Jurkat, Clone E6-1 (cell line): ENCODE measurements at regions not wholly inside any gene's neighbourhood (a gene's known extent, or its start where the extent isn't known, plus 50 kb on each side); places are given as distances from the start of the nearest gene placed in this dataset.
"Not testable (repeated sequence)": the region's sequence is repeated elsewhere in the genome, so short reads cannot be mapped to it uniquely, and the experiment has no call there.

ENCODE experiments used
- DNase-seq: peaks from one replicate; pipeline ENCODE4 v3.0.0-alpha.2; 2011; ENCODE audit warnings: low read depth, low spot score
- H3K4me3 ChIP-seq: 2 replicates; pipeline ENCODE4 v1.5.1; 2011; ENCODE audit warnings: mild to moderate bottlenecking, low read length, control low read depth, moderate library complexity

- DNase-seq, result no peak
- H3K4me3 ChIP-seq, result no peak overlapping the region
These were observed 349.3 kb upstream of the SPRY2 start for GRCh38 chr13:80690208-80690607.

DNA sequence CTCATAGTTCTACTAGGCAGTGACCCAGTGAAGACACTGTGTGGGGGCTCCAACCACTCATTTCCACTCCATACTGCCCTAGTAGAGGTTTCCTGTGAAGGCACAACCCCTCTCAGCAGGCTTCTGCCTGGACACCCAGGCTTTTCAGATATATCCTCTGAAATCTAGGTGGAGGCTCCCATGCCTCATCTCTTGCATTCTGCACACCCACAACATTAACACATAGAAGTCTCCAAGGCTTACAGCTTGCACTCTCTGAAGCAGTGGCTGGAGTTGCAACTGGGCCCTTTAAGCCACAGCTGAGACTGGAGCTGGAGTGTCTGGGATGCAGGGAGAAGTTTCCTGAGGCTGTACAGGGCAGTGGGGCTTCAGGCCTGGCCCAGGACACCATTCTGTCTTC, 347.7 kb upstream of the SPRY2 start:
- DNase-seq, result no peak
- H3K4me3 ChIP-seq, result no peak overlapping the region

- no peak overlapping the region for H3K4me3 ChIP-seq
- DNase-seq, result no peak
These were observed 345.0 kb upstream of the SPRY2 start for GRCh38 chr13:80685942-80686341.

GRCh38 chr13:80684217-80684991, 343.5 kb upstream of the SPRY2 start:
- no peak overlapping the region for H3K4me3 ChIP-seq
- DNase-seq, result no peak

GRCh38 chr13:80680786-80681366, 339.9 kb upstream of the SPRY2 start:
- no peak for DNase-seq

DNA sequence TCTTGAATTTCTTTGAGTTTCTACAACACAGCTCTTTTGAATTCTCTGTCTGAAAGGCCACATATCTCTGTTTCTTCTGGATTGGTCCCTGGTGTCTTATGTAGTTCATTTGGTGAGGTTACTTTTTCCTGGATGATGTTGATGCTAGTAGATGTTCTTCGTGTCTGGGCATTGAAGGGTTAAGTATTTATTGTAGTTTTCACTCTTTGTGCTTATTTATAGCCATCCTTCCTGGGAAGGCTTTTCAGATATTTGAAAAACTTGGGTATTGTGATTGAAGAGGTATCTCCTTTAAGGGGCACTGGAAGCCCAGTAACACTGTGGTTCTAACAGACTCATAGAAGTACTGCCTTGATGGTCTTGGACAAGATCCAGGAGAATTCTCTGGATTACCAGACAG, 338.5 kb upstream of the SPRY2 start:
- no peak for DNase-seq
- H3K4me3 ChIP-seq, result no peak overlapping the region

More at GRCh38 chr13:80680786-80681366, 339.9 kb upstream of the SPRY2 start:
- no peak overlapping the region for H3K4me3 ChIP-seq

GRCh38 chr13:80677227-80677626, 336.3 kb upstream of the SPRY2 start:
- no peak for DNase-seq

DNA sequence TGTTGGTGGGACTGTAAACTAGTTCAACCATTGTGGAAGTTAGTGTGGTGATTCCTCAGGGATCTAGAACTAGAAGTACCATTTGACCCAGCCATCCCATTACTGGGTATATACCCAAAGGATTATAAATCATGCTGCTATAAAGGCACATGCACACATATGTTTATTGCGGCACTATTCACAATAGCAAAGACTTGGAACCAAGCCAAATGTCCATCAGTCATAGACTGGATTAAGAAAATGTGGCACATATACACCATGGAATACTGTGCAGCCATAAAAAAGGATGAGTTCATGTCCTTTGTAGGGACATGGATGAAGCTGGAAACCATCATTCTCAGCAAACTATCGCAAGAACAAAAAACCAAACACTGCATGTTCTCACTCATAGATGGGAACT, 334.5 kb upstream of the SPRY2 start:
- H3K4me3 ChIP-seq, DNase-seq: not testable (repeated sequence)

More at GRCh38 chr13:80677227-80677626, 336.3 kb upstream of the SPRY2 start:
- H3K4me3 ChIP-seq, result no peak overlapping the region

DNA sequence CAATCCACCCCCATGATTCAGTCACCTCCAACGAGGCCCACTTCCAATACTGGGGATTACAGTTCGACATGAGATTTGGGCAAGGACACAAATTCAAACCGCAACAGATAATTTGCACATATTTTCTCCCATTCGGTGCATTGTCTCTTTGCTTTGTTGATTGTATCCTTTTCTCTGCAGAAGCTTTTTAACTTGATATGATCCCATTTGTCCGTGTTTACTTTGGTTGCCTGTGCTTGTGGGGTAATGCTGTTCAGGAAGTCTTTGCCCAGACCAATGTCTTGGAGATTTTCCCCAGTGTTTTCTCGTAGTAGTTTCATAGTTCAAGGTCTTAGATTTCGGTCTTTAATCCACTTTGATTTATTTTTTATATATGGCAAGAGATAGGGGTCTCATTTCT, 330.8 kb upstream of the SPRY2 start:
- H3K4me3 ChIP-seq, result no peak overlapping the region
- no peak for DNase-seq

GRCh38 chr13:80669112-80669511, 328.2 kb upstream of the SPRY2 start:
- no peak for DNase-seq
- H3K4me3 ChIP-seq, result no peak overlapping the region

DNA sequence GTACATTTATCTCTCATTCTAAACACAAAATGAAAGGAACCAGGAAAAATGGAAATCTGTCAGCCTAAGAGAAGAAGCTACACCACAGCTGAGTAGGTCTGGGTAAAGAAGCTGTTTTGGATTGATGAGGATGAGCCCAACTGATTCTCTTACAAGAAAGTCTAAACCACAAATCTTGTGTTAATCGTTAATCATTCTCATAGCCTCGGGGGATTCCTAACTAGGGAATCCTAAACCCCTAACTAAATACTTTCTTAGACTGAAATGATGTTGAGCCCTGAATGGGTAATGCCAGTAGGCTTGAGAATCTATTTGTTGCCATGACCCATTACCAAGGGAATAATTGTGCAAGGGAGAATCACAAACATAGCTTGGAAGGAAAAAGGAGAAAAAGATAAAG, 327.5 kb upstream of the SPRY2 start:
- H3K4me3 ChIP-seq, result no peak overlapping the region
- DNase-seq, result no peak

DNA sequence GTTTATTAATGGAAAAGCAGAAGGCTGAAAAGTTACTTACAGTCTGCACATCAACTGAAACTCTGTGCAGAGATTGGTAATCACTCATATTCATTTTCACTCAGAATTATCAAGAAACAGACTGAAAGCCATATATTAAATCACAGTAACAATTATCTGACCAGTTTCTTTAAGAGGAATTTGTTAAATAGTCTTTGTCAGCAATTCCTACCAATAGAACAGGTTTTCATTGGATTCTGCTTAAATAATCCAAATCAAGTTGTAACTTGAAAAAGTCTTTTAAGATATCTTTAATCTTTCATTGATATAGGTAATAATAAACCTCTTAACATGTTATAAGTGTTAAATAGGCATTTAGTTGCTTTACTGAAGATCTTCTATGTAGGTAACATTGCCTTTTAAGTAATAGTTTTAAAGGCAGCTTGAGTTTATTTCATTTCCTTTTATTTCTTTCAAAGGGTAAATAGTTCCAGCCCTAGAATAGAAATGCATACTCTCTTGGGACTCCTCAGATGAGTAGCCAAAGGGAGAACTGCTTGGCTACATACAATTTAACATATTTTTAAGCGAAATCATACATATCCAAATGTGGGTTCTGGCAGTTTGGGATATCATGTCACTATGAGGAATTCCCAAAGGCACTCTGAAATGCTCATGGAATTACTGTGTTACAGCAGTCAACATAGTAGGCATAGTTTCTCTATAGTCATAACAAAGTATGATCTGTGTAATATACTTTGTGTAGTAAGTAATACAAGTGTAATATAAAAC, 326.0 kb upstream of the SPRY2 start:
- H3K4me3 ChIP-seq, result no peak overlapping the region
- no peak for DNase-seq

- no peak for DNase-seq
- H3K4me3 ChIP-seq, result no peak overlapping the region
These were observed 324.9 kb upstream of the SPRY2 start for GRCh38 chr13:80665792-80666333.

DNA sequence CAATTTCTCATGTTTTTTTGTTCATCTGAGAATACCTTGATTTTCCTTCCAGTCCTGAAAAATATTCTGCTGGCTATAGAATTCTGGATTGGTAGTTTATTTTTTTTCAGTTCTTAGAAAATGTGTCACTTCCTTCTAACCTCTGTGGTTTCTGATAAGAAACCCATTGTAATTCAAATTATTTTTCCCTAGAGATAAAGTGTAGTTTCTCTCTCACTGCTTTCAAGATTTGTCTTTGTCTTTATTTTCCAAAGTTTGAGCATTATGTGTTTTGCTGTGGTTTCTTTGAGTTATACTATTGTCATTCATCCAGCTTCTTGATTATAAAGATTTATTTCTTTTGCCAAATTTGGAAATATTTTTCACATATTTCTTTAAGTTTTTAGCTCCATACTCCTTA, 324.0 kb upstream of the SPRY2 start:
- DNase-seq, result no peak
- H3K4me3 ChIP-seq, result no peak overlapping the region

DNA sequence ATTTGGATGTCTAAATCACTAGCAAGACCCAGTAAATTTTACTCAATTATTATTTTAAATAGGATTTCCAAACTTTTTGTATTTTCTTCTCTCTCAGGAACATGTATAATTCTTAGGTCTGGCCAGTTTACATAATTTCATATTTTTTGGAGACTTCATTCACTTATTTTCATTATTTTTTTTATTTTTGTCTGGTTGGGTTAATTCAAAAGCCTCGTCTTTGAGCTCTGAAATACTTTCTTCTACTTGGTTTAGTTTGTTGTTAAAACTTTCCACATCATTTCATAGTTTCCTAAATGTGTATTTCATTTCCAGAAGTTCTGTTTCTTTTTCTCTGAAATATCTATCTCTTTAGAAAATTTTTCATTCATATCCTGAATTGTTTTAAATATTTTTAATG, 322.9 kb upstream of the SPRY2 start:
- no peak for DNase-seq

DNA sequence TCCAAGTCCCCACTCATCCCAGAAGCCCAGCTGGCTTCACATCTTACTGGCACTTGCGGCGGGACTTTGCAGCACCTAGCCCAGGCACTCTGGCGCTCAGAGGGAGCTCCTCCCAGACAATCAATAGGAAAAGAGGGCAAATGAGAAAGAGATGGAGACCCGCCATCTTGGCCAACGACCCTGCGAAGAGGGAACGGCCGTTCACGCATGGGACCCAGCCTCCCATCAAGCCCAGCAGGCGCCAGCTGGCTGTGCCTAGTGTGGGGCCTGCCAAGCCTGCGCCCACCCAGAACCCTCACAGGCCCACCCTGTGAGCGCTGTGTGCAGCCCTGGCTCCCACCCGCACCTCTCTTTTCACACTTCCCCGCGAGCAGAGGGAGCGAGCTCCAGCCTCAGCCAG, 317.8 kb upstream of the SPRY2 start:
- no peak for DNase-seq
- no peak overlapping the region for H3K4me3 ChIP-seq

More for the DNA sequence above, 322.9 kb upstream of the SPRY2 start:
- H3K4me3 ChIP-seq, result no peak overlapping the region

- DNase-seq, result no peak
- no peak overlapping the region for H3K4me3 ChIP-seq
These were observed 315.6 kb upstream of the SPRY2 start for GRCh38 chr13:80656512-80656904.

DNA sequence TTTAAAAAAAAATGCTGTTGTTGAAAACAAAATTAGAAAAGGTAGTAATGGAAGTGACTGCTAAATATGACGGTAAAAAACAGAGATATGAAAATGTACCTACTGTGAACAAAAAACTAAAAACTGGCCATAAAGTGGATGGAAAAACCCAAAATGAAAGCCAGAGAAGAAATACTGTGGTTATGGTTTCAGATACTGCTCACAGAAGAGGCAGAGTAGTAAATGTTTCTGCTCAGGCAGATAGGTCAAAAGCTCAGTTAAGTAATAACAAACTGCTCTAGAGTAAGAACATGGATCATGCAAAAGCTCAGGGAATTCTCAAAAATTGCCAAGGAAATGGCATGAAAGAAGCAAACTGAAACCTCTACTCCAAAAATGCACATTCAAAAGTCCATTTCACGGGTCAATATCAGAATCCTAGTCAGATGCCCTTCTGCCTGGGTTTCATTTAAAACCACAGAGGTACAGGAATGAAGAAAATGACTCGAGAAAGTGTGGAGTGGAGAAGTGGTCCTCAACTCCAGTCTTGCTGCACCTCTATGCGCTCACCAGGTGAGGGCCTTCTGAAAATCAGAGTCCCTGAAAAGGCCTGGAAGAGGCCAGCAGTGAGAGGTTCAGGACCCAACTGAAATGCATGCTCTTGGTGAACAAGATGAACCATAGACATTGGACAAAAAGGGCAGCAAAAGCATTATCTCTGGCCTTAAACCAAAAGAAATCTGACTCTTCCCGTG, 315.0 kb upstream of the SPRY2 start:
- H3K4me3 ChIP-seq, result no peak overlapping the region
- DNase-seq, result peak; percentile 2

DNA sequence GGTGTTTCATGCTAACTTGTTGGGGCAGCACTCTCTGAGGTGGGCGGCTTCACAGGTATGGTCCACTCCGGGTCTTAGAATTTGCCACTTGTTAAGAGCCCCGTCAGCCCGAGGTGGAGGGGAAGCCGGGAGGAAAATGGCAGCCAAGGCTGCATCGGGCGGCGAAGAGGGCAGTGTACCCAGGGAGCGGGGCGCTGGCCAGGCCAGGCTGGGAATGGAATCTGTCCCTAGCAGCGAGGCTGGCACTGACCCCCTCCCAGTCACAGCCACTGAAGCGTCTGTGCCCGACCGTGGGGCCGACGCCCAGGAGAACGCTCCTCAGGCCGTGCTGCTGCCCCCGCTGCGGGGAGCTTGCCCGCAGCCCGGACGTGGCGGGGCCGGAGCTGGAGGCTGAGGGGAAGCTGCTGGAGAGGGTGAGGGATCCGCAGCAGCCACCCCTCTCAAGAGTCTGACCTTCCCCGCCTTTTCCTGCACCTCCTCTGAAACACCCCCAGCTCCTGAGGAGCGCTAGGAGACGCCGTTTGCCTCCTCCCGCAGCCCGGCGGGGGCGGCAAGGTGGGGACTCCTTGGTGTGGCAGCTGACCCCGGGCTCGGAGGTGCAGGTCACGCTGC, 313.8 kb upstream of the SPRY2 start:
- no peak for DNase-seq
- H3K4me3 ChIP-seq, result no peak overlapping the region
